A549 (cell line): ENCODE measurements at regions not wholly inside any gene's neighbourhood (a gene's known extent, or its start where the extent isn't known, plus 50 kb on each side); places are given as distances from the start of the nearest gene placed in this dataset.

Experiments
- EP300 ChIP-seq, 2 experiments: fragments of >200 bp; sonication (Bioruptor Twin); formaldehyde crosslinking; IDR thresholded peaks; 2 replicates in 1 of 2; 3 replicates in 1 of 2; pipeline ENCODE4 v1.6.1; 2016 to 2017
- JUNB ChIP-seq: fragments of >200 bp; sonication (Bioruptor Twin); formaldehyde crosslinking; IDR thresholded peaks from 2 replicates; pipeline ENCODE4 v1.6.1; 2016
- KDM1A ChIP-seq: fragments of 200-600 bp; sonication (generic); IDR thresholded peaks from 2 replicates; pipeline ENCODE4 v1.6.1; 2016; ENCODE audit warnings: low read depth, mild to moderate bottlenecking
- MYC ChIP-seq: IDR thresholded peaks from 2 replicates; pipeline ENCODE4 v1.6.1; 2012; ENCODE audit warnings: mild to moderate bottlenecking, inconsistent platforms, low read length, improper control_type of control experiment, borderline replicate concordance
- NFE2L2 ChIP-seq: fragments of 150-350 bp; conservative IDR thresholded peaks from 2 replicates; pipeline ENCODE4 v1.6.1; 2014; ENCODE audit warnings: low read length
- TF ChIP-seq, protein P1 (sequence below): fragments of >200 bp; sonication (Bioruptor Twin); formaldehyde crosslinking; IDR thresholded peaks from 3 replicates; pipeline ENCODE4 v1.5.1; 2016
- TF ChIP-seq, protein P2 (sequence below): fragments of 200-600 bp; sonication (generic); IDR thresholded peaks from 2 replicates; pipeline ENCODE4 v1.6.1; 2016; ENCODE audit warnings: antibody characterized with exemption, mild to moderate bottlenecking, moderate library complexity
- TF ChIP-seq, protein P3 (sequence below): IDR thresholded peaks from 2 replicates; pipeline ENCODE4 v1.6.1; 2012
- TF ChIP-seq, protein P4 (sequence below): fragments of >200 bp; sonication (Bioruptor Twin); formaldehyde crosslinking; IDR thresholded peaks from 3 replicates; pipeline ENCODE4 v1.6.1; 2016

DNA sequence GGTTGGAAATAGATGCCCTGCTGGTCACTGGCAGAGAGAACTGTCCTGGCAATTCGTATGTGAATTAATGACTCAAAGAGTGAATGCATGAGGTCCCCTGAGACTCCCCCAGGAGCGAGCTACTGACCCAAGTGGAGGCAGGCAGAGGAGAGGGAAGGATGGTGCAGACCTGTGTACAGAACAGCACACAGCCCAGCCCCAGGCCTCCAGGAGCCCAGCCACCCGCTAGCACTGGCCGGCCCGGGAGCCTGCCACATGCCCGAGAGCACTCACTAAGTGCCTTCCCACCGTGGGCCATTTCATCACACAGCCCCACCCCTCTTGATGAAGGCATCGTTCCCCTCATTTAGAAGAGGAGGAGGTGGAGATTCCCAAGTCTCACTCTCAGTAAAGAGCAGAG is 62.0 kb upstream of the IGSF21 start:
- TF ChIP-seq JUNB, result no peak
- TF ChIP-seq, protein P1, sequence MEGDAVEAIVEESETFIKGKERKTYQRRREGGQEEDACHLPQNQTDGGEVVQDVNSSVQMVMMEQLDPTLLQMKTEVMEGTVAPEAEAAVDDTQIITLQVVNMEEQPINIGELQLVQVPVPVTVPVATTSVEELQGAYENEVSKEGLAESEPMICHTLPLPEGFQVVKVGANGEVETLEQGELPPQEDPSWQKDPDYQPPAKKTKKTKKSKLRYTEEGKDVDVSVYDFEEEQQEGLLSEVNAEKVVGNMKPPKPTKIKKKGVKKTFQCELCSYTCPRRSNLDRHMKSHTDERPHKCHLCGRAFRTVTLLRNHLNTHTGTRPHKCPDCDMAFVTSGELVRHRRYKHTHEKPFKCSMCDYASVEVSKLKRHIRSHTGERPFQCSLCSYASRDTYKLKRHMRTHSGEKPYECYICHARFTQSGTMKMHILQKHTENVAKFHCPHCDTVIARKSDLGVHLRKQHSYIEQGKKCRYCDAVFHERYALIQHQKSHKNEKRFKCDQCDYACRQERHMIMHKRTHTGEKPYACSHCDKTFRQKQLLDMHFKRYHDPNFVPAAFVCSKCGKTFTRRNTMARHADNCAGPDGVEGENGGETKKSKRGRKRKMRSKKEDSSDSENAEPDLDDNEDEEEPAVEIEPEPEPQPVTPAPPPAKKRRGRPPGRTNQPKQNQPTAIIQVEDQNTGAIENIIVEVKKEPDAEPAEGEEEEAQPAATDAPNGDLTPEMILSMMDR, result no peak
- TF ChIP-seq KDM1A, result no peak
- no peak for TF ChIP-seq MYC
- no peak for TF ChIP-seq NFE2L2
- no peak for TF ChIP-seq EP300 (IDR thresholded peaks at IDR 0.05)
- TF ChIP-seq, protein P2, sequence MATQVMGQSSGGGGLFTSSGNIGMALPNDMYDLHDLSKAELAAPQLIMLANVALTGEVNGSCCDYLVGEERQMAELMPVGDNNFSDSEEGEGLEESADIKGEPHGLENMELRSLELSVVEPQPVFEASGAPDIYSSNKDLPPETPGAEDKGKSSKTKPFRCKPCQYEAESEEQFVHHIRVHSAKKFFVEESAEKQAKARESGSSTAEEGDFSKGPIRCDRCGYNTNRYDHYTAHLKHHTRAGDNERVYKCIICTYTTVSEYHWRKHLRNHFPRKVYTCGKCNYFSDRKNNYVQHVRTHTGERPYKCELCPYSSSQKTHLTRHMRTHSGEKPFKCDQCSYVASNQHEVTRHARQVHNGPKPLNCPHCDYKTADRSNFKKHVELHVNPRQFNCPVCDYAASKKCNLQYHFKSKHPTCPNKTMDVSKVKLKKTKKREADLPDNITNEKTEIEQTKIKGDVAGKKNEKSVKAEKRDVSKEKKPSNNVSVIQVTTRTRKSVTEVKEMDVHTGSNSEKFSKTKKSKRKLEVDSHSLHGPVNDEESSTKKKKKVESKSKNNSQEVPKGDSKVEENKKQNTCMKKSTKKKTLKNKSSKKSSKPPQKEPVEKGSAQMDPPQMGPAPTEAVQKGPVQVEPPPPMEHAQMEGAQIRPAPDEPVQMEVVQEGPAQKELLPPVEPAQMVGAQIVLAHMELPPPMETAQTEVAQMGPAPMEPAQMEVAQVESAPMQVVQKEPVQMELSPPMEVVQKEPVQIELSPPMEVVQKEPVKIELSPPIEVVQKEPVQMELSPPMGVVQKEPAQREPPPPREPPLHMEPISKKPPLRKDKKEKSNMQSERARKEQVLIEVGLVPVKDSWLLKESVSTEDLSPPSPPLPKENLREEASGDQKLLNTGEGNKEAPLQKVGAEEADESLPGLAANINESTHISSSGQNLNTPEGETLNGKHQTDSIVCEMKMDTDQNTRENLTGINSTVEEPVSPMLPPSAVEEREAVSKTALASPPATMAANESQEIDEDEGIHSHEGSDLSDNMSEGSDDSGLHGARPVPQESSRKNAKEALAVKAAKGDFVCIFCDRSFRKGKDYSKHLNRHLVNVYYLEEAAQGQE, result no peak
- TF ChIP-seq, protein P3, sequence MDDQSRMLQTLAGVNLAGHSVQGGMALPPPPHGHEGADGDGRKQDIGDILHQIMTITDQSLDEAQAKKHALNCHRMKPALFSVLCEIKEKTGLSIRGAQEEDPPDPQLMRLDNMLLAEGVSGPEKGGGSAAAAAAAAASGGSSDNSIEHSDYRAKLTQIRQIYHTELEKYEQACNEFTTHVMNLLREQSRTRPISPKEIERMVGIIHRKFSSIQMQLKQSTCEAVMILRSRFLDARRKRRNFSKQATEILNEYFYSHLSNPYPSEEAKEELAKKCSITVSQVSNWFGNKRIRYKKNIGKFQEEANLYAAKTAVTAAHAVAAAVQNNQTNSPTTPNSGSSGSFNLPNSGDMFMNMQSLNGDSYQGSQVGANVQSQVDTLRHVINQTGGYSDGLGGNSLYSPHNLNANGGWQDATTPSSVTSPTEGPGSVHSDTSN, result no peak
- TF ChIP-seq, protein P4, sequence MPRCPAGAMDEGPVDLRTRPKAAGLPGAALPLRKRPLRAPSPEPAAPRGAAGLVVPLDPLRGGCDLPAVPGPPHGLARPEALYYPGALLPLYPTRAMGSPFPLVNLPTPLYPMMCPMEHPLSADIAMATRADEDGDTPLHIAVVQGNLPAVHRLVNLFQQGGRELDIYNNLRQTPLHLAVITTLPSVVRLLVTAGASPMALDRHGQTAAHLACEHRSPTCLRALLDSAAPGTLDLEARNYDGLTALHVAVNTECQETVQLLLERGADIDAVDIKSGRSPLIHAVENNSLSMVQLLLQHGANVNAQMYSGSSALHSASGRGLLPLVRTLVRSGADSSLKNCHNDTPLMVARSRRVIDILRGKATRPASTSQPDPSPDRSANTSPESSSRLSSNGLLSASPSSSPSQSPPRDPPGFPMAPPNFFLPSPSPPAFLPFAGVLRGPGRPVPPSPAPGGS, result no peak
